ENCODE measurements at regions not wholly inside any gene's neighbourhood (a gene's known extent, or its start where the extent isn't known, plus 50 kb on each side); places are given as distances from the start of the nearest gene placed in this dataset.
A peak's percentile ranks its signal among the peaks of the same experiment; 100 is the strongest.

DNA sequence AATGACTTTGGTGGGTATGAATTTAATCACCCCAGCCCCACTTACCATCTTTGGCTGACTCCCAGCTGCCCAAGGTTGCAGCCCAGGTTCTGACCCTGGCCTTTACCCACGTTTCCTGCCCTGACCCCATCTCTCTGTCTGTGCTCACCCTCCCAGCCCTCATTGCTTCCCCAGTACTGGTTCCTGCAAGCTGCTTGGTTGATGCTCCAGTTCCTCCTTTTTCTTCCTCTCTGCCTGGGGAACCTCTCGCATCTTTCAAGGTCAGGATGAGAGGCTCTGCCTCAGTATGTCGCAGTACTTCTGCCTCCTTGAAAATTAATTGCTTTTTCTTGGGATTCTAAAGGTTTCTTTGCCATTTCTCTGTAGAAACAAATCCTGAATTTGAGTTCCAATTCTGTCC is 263.8 kb upstream of the ZNF32 start:
- ATAC-seq, result no peak
- Histone ChIP-seq H3K4me1 (no peaks in the 10 kb centered on the region), H3K27me3 (no peaks in the 10 kb centered on the region), H3K4me3 (no peak overlapping the region), H3K27ac (no peak overlapping the region), H3K36me3 (no peaks in the 10 kb centered on the region), H3K9me3 (no peaks in the 10 kb centered on the region)
- DNase-seq, result no peak
- intact Hi-C loops (cut with DNase I), result no loop called here
- TF ChIP-seq, protein P1, sequence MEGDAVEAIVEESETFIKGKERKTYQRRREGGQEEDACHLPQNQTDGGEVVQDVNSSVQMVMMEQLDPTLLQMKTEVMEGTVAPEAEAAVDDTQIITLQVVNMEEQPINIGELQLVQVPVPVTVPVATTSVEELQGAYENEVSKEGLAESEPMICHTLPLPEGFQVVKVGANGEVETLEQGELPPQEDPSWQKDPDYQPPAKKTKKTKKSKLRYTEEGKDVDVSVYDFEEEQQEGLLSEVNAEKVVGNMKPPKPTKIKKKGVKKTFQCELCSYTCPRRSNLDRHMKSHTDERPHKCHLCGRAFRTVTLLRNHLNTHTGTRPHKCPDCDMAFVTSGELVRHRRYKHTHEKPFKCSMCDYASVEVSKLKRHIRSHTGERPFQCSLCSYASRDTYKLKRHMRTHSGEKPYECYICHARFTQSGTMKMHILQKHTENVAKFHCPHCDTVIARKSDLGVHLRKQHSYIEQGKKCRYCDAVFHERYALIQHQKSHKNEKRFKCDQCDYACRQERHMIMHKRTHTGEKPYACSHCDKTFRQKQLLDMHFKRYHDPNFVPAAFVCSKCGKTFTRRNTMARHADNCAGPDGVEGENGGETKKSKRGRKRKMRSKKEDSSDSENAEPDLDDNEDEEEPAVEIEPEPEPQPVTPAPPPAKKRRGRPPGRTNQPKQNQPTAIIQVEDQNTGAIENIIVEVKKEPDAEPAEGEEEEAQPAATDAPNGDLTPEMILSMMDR (IDR thresholded peaks at IDR 0.05), result no peak

DNA sequence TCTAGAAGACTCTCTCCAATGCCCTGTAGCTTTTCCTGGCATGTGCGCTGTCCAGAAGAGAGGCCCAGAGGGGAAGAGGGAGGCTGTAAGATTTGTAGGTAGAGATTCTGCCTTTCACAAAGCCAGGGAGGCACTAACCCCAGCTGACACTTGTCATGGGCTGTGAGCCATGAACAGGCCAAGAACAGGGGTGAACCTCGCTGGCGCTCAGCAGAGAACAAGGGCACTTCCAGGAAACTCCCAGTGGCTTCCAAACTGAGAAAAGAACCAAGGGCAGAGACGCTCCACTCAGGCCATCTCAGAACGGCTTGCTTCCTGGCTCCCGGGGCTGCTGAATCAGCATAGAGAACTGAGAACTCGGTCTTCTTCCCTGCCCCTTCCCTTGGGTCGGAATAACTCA is 257.8 kb upstream of the ZNF32 start:
- Histone ChIP-seq H3K27me3 (no peaks in the 10 kb centered on the region), H3K9me3 (no peaks in the 10 kb centered on the region), H3K4me1 (peaks cover 5% of the 10 kb centered on the region), H3K4me3 (no peak overlapping the region), H3K27ac (no peak overlapping the region), H3K36me3 (no peaks in the 10 kb centered on the region)
- ATAC-seq, result no peak
- TF ChIP-seq, protein P1 (IDR thresholded peaks at IDR 0.05), result no peak
- intact Hi-C loops (cut with DNase I), result no loop called here
- peak; percentile 30 for DNase-seq

DNA sequence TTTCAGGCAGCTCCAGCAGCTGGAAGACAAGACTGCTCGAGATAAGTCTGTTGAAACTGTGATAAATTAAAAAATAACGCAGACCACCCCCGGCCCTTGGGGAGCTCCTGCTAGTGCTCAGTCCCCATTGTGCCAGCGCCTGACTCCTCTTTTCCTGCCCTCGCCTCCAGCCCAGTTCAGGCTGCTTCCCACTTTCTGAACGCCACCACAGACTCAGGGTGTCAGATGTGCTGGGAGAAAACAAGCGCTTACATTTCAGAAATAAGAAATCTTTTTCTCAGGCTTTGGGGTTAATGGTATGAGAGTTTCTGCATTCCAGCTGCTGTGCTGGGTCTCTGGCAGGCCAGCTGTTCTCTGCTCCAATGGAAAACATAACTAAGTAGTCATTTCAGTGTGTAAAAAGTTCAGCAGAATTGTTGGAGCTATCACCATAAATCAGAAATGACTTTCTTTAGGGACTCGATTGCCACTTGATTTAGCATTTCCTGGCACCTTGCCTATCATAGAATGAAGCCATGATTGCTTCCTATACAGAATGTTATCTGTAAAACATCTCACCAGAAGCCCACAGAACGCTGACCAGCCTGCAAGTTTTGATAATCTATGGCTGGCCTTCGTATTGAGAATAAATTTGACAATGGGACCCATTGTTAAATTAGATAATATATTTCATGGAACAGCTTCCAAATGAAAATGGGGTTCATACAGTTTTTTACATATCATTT is 257.0 kb upstream of the ZNF32 start:
- intact Hi-C loops (cut with DNase I), result no loop called here
- no peak for ATAC-seq

DNA sequence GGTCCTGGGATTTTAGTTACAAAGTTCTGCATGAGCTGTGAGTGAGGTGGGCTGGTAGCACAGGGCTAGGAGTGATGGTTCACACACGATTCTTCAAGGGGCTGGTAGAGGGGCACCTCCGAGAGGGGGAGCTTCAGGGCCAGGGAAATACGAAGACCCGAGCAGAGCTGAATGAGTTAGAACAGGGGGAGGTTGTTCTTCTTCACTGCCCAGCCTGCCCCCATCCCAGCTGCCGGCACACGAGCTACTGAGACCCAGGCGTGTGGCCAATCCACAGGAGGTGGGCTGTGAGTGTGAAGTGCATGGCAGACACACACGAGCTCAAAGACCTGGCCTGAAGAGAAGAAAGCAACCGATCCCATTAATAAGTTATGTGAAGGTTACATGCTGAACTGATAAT is 256.2 kb upstream of the ZNF32 start:
- no peaks in the 10 kb centered on the region for H3K9me3 ChIP-seq
- H3K36me3 ChIP-seq, result no peaks in the 10 kb centered on the region
- H3K4me1 ChIP-seq, result peaks cover 5% of the 10 kb centered on the region
- intact Hi-C loops (cut with DNase I), result no loop called here
- H3K4me3 ChIP-seq, result no peak overlapping the region
- H3K27me3 ChIP-seq, result no peaks in the 10 kb centered on the region
- DNase-seq (no peak), ATAC-seq (no peak)
- TF ChIP-seq, protein P1 (IDR thresholded peaks at IDR 0.05), result no peak
- H3K27ac ChIP-seq, result no peak overlapping the region

More for the DNA sequence above, 257.0 kb upstream of the ZNF32 start:
- Histone ChIP-seq H3K9me3 (no peaks in the 10 kb centered on the region), H3K4me1 (peaks cover 5% of the 10 kb centered on the region), H3K27me3 (no peaks in the 10 kb centered on the region), H3K4me3 (no peak overlapping the region), H3K36me3 (no peaks in the 10 kb centered on the region), H3K27ac (no peak overlapping the region)
- TF ChIP-seq, protein P1 (IDR thresholded peaks at IDR 0.05), result no peak
- DNase-seq, result no peak

DNA sequence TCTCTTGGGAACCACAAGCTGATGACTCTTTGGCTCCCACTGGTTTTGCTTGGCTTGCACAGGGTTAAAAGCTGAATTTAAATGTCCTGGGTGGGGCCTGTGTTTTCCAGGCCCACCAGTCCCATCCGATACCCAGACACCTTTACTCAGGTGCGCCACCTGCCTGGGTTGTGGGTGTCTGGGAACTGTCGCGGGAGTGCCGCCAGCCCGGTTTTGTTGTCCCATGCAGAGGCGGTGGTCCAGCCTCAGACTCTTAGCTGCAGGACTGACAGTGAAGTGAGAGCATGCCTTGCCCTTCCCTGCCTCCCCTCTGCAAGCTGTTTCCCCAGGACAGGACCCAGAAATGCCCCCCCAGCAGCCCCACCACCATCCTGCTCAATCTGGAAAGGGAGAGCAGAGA is 255.6 kb upstream of the ZNF32 start:
- no peak overlapping the region for H3K4me3 ChIP-seq
- intact Hi-C loops (cut with DNase I), result no loop called here
- H3K27me3 ChIP-seq, result no peaks in the 10 kb centered on the region
- peaks cover 5% of the 10 kb centered on the region for H3K4me1 ChIP-seq
- no peaks in the 10 kb centered on the region for H3K9me3 ChIP-seq
- no peak for ATAC-seq
- TF ChIP-seq, protein P1 (IDR thresholded peaks at IDR 0.05), result no peak
- H3K36me3 ChIP-seq, result no peaks in the 10 kb centered on the region
- no peak overlapping the region for H3K27ac ChIP-seq
- DNase-seq, result no peak

DNA sequence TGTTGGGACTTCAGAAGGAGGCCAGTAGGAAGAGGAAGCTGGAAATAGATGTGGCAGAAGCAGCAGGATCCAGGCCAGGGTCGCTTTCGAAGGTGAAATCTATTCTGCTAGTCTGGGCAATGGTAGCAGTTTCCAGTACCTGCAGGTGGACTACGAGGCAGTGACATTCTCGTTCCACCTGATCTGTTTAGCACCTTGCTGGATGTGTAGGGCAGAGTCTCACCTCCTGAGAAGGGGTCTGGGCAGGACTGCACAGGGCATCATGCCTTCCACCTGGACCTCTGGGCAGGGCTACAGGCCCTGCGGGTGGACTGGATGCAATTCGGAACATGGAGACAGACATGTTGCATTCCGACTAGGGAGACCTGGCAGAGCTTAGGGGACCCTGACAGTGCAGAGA is 254.8 kb upstream of the ZNF32 start:
- ATAC-seq (peak; percentile 23), DNase-seq (no peak)
- intact Hi-C loops (cut with DNase I), result no loop called here

More for the DNA sequence above, 254.8 kb upstream of the ZNF32 start:
- H3K4me1 ChIP-seq, result peaks cover 5% of the 10 kb centered on the region
- H3K27me3 ChIP-seq, result no peaks in the 10 kb centered on the region
- no peaks in the 10 kb centered on the region for H3K36me3 ChIP-seq
- no peak overlapping the region for H3K27ac ChIP-seq
- H3K9me3 ChIP-seq, result no peaks in the 10 kb centered on the region
- TF ChIP-seq, protein P1 (IDR thresholded peaks at IDR 0.05), result no peak
- H3K4me3 ChIP-seq, result no peak overlapping the region
